ENCODE measurements at regions not wholly inside any gene's neighbourhood (a gene's known extent, or its start where the extent isn't known, plus 50 kb on each side); places are given as distances from the start of the nearest gene placed in this dataset.

DNA sequence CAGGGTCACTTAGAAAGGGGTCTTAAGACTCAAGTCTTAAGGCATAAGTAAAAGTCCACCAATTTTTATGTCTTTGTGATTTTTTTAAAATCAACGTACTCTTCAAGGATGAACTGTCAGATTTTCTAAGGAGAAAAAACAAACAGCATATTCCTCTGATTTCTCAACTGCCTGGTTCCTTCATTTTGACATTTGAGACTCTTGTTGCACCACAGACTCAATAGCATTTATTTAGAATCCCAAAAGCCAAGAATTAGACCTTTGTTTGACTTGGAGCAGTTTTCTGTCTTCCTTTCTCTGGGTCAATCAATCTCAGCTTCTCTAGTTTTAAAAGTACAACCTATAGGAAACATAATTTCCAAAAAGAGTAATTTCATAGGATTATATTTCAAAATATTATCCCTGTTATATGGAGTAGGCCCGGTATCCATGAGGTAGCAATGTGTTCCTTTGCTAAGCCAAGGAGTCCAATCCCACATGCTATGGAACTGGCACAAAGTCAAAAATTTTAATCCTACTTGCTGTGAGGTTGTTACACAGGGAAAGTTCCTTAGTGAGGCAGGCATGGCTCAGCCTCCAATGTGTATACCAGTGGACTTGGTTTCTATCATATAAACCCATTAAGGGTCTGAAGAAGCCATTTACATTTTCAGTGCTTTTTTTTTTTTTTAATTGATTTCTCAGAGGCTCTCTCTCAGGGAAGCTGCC lies 405.7 kb downstream of the KIF16B start:
- Histone ChIP-seq H3K36me3 (replicated peaks; ENCODE audit: insufficient read depth, low read depth) (no peaks in the 10 kb centered on the region), H3K9me3 (ENCODE audit: low read depth) (no peaks in the 10 kb centered on the region), H4K20me1 (ENCODE audit: insufficient read depth, poor library complexity, severe bottlenecking) (no peaks in the 10 kb centered on the region), H2AFZ (no peak overlapping the region), H3K4me1 (ENCODE audit: insufficient read depth) (no peaks in the 10 kb centered on the region), H3K4me2 (no peak overlapping the region), H3K27ac (no peak overlapping the region), H3K4me3 (no peak overlapping the region), H3K9me2 (replicated peaks; ENCODE audit: insufficient read depth) (no peaks in the 10 kb centered on the region), H3K79me2 (no peaks in the 10 kb centered on the region), H3K27me3 (no peaks in the 10 kb centered on the region)
- 84% methylated on average over 2 of the region's 2 CpGs for WGBS (ENCODE audit: low lambda C conversion rate, missing lambda C conversion rate)
- DNase-seq (ENCODE audit: low spot score) = no peak
- no peak for TF ChIP-seq EZH2 (IDR thresholded peaks at IDR 0.05; ENCODE audit: borderline replicate concordance)
- TF ChIP-seq, protein P1, sequence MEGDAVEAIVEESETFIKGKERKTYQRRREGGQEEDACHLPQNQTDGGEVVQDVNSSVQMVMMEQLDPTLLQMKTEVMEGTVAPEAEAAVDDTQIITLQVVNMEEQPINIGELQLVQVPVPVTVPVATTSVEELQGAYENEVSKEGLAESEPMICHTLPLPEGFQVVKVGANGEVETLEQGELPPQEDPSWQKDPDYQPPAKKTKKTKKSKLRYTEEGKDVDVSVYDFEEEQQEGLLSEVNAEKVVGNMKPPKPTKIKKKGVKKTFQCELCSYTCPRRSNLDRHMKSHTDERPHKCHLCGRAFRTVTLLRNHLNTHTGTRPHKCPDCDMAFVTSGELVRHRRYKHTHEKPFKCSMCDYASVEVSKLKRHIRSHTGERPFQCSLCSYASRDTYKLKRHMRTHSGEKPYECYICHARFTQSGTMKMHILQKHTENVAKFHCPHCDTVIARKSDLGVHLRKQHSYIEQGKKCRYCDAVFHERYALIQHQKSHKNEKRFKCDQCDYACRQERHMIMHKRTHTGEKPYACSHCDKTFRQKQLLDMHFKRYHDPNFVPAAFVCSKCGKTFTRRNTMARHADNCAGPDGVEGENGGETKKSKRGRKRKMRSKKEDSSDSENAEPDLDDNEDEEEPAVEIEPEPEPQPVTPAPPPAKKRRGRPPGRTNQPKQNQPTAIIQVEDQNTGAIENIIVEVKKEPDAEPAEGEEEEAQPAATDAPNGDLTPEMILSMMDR (IDR thresholded peaks at IDR 0.05; ENCODE audit: poor library complexity) = no peak
- no peak for TF ChIP-seq EZH2phosphoT487 (IDR thresholded peaks at IDR 0.05; ENCODE audit: low read depth, severe bottlenecking, unreplicated experiment)

DNA sequence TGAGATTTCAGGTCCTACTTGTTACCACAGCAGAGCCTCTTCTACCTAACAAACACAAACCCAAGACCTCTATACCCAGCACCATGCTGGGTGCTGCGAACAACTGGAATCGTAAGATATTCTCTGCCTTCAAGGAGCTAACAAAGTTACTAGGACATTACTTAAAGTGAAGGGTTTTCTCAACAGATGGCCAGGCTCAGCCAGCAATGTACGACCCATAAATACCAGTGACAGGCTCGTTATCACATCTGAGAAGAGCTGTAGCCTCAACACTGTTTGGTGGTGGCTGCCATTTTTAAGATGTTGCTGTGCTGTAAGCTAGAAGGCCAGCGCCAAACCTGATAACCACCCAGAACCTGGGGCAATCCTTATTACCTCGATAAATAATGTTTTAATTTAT lies 406.5 kb downstream of the KIF16B start:
- Histone ChIP-seq H4K20me1 (ENCODE audit: insufficient read depth, poor library complexity, severe bottlenecking) (no peaks in the 10 kb centered on the region), H3K27me3 (no peaks in the 10 kb centered on the region), H3K36me3 (replicated peaks; ENCODE audit: insufficient read depth, low read depth) (no peaks in the 10 kb centered on the region), H3K4me2 (no peak overlapping the region), H3K9me3 (ENCODE audit: low read depth) (no peaks in the 10 kb centered on the region), H3K9me2 (replicated peaks; ENCODE audit: insufficient read depth) (no peaks in the 10 kb centered on the region), H3K79me2 (no peaks in the 10 kb centered on the region), H2AFZ (no peak overlapping the region), H3K4me1 (ENCODE audit: insufficient read depth) (no peaks in the 10 kb centered on the region), H3K4me3 (no peak overlapping the region), H3K27ac (no peak overlapping the region)
- no peak for DNase-seq (ENCODE audit: low spot score)
- TF ChIP-seq, protein P1 (IDR thresholded peaks at IDR 0.05; ENCODE audit: poor library complexity) = no peak
- no peak for TF ChIP-seq EZH2 (IDR thresholded peaks at IDR 0.05; ENCODE audit: borderline replicate concordance)
- no peak for TF ChIP-seq EZH2phosphoT487 (IDR thresholded peaks at IDR 0.05; ENCODE audit: low read depth, severe bottlenecking, unreplicated experiment)
- 87% methylated on average over 6 of the region's 6 CpGs for WGBS (ENCODE audit: low lambda C conversion rate, missing lambda C conversion rate)

DNA sequence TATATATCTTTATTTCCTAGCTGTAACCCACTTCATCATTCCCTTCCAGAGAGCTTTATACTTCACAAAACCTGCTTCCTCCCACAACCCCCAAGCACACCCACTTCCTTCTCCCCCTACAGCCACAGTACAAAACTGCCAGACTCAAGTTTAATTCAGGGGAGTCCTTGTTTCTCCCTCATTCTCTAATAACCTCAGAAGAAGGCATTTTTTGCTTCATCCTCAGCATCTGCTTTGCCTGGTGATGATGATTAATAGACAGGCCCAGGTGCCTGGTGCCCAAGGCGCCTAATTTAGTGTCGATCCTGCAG lies 414.3 kb downstream of the KIF16B start:
- no peak for DNase-seq (ENCODE audit: low spot score)
- 90% methylated on average over 2 of the region's 2 CpGs for WGBS (ENCODE audit: low lambda C conversion rate, missing lambda C conversion rate)
- Histone ChIP-seq H3K27ac (no peak overlapping the region), H4K20me1 (ENCODE audit: insufficient read depth, poor library complexity, severe bottlenecking) (no peaks in the 10 kb centered on the region), H3K27me3 (no peaks in the 10 kb centered on the region), H3K4me2 (no peak overlapping the region), H3K9me2 (replicated peaks; ENCODE audit: insufficient read depth) (no peaks in the 10 kb centered on the region), H3K4me3 (no peak overlapping the region), H2AFZ (no peak overlapping the region), H3K79me2 (no peaks in the 10 kb centered on the region), H3K36me3 (replicated peaks; ENCODE audit: insufficient read depth, low read depth) (no peaks in the 10 kb centered on the region), H3K4me1 (ENCODE audit: insufficient read depth) (no peaks in the 10 kb centered on the region), H3K9me3 (ENCODE audit: low read depth) (no peaks in the 10 kb centered on the region)
- TF ChIP-seq EZH2phosphoT487 (IDR thresholded peaks at IDR 0.05; ENCODE audit: low read depth, severe bottlenecking, unreplicated experiment) (no peak), EZH2 (IDR thresholded peaks at IDR 0.05; ENCODE audit: borderline replicate concordance) (no peak)
- TF ChIP-seq, protein P1 (IDR thresholded peaks at IDR 0.05; ENCODE audit: poor library complexity) = no peak
